DOHH2 (cell line): ENCODE measurements at regions not wholly inside any gene's neighbourhood (a gene's known extent, or its start where the extent isn't known, plus 50 kb on each side); places are given as distances from the start of the nearest gene placed in this dataset.

Source experiments
- H3F3A ChIP-seq: fragments of 200-600 bp; sonication (generic), shearing (Covaris generic); 2 replicates; pipeline ENCODE4 v1.6.0; 2016; ENCODE audit warnings: antibody characterized with exemption, mild to moderate bottlenecking; ENCODE audit not compliant: control insufficient read depth, insufficient read depth
- H3K27ac ChIP-seq: fragments of 200-600 bp; sonication (generic); 2 replicates; pipeline ENCODE4 v1.5.1; 2014; ENCODE audit warnings: low read depth, mild to moderate bottlenecking, low read length, moderate library complexity
- H3K27me3 ChIP-seq: fragments of 200-600 bp; sonication (generic); 2 replicates; pipeline ENCODE4 v1.6.1; 2014; ENCODE audit warnings: mild to moderate bottlenecking, low read length, mixed read lengths; ENCODE audit not compliant: control insufficient read depth
- H3K36me3 ChIP-seq: fragments of 200-600 bp; sonication (generic); 2 replicates; pipeline ENCODE4 v1.6.1; 2014; ENCODE audit warnings: mild to moderate bottlenecking, low read length, moderate library complexity, mixed read lengths; ENCODE audit not compliant: control insufficient read depth
- H3K4me1 ChIP-seq: fragments of 200-600 bp; sonication (generic); 2 replicates; pipeline ENCODE4 v1.6.1; 2014; ENCODE audit warnings: mild to moderate bottlenecking, low read length, mixed read lengths; ENCODE audit not compliant: control insufficient read depth
- H3K4me2 ChIP-seq: fragments of 200-600 bp; sonication (generic); 2 replicates; pipeline ENCODE4 v1.6.0; 2014; ENCODE audit warnings: mild to moderate bottlenecking, low read length, moderate library complexity
- H3K4me3 ChIP-seq: fragments of 200-600 bp; sonication (generic); 2 replicates; pipeline ENCODE4 v1.5.1; 2014; ENCODE audit warnings: mild to moderate bottlenecking, low read length, mixed read lengths
- H3K79me2 ChIP-seq: fragments of 200-600 bp; sonication (generic); 2 replicates; pipeline ENCODE4 v1.6.1; 2014; ENCODE audit warnings: mild to moderate bottlenecking, low read length, mixed read lengths; ENCODE audit not compliant: control insufficient read depth
- H3K9me2 ChIP-seq: fragments of 200-600 bp; sonication (generic); replicated peaks from 2 replicates; pipeline ENCODE4 v1.6.1; 2014; ENCODE audit warnings: mild to moderate bottlenecking, low read length, mixed read lengths; ENCODE audit not compliant: control insufficient read depth
- H3K9me3 ChIP-seq: fragments of 200-600 bp; sonication (generic); 2 replicates; pipeline ENCODE4 v1.6.1; 2014; ENCODE audit warnings: antibody characterized with exemption, low read length, mixed read lengths; ENCODE audit not compliant: control insufficient read depth, insufficient read depth
- H4K20me1 ChIP-seq: fragments of 200-600 bp; sonication (generic); 2 replicates; pipeline ENCODE4 v1.6.0; 2014; ENCODE audit warnings: low read depth, mild to moderate bottlenecking, antibody characterized with exemption, low read length, moderate library complexity; ENCODE audit not compliant: control insufficient read depth, insufficient read depth
- CTCF ChIP-seq: fragments of 200-600 bp; sonication (generic); IDR thresholded peaks from one replicate; pipeline ENCODE4 v1.5.1; 2014; ENCODE audit warnings: antibody characterized with exemption, mild to moderate bottlenecking, low read depth, low read length; ENCODE audit not compliant: poor library complexity, severe bottlenecking
- EZH2phosphoT487 ChIP-seq: fragments of 200-600 bp; sonication (generic); IDR thresholded peaks from 2 replicates; pipeline ENCODE4 v1.6.1; 2017; ENCODE audit warnings: borderline replicate concordance, mild to moderate bottlenecking, antibody characterized with exemption, low read length, moderate library complexity, mixed read lengths

- Histone ChIP-seq H4K20me1 (no peaks in the 10 kb centered on the region), H3K9me3 (no peaks in the 10 kb centered on the region; the same call in 1 of the 2 replicates), H3K4me2 (no peak overlapping the region), H3K36me3 (no peaks in the 10 kb centered on the region), H3K27ac (no peak overlapping the region), H3K79me2 (no peaks in the 10 kb centered on the region), H3K27me3 (no peaks in the 10 kb centered on the region), H3F3A (no peaks in the 10 kb centered on the region), H3K4me1 (no peaks in the 10 kb centered on the region), H3K9me2 (no peaks in the 10 kb centered on the region; the same call in 1 of the 2 replicates), H3K4me3 (no peak overlapping the region)
- TF ChIP-seq CTCF = no peak
- TF ChIP-seq EZH2phosphoT487 = no peak
Measured at GRCh38 chr4:38290366-38290765, 330.2 kb downstream of the PTTG2 start.

- H3K4me2 ChIP-seq = no peak overlapping the region
- no peaks in the 10 kb centered on the region for H3K36me3 ChIP-seq
- no peaks in the 10 kb centered on the region; the same call in 1 of the 2 replicates for H3K9me3 ChIP-seq
- no peak for TF ChIP-seq CTCF
- no peak for TF ChIP-seq EZH2phosphoT487
- no peaks in the 10 kb centered on the region for H3F3A ChIP-seq
- no peaks in the 10 kb centered on the region for H3K27me3 ChIP-seq
- no peaks in the 10 kb centered on the region for H3K4me1 ChIP-seq
- no peaks in the 10 kb centered on the region for H4K20me1 ChIP-seq
- H3K27ac ChIP-seq = no peak overlapping the region
- no peaks in the 10 kb centered on the region; the same call in 1 of the 2 replicates for H3K9me2 ChIP-seq
- no peaks in the 10 kb centered on the region for H3K79me2 ChIP-seq
- H3K4me3 ChIP-seq = no peak overlapping the region
Measured at GRCh38 chr4:38290914-38291313, 330.7 kb downstream of the PTTG2 start.

GRCh38 chr4:38292529-38292928 is 332.3 kb downstream of the PTTG2 start:
- no peak for TF ChIP-seq EZH2phosphoT487
- TF ChIP-seq CTCF = no peak
- no peak overlapping the region for H3K4me3 ChIP-seq
- H3K27ac ChIP-seq = no peak overlapping the region
- no peaks in the 10 kb centered on the region for H3K36me3 ChIP-seq
- no peaks in the 10 kb centered on the region for H3F3A ChIP-seq
- no peaks in the 10 kb centered on the region; the same call in 1 of the 2 replicates for H3K9me3 ChIP-seq
- H3K4me1 ChIP-seq = no peaks in the 10 kb centered on the region
- H3K79me2 ChIP-seq = no peaks in the 10 kb centered on the region
- no peaks in the 10 kb centered on the region for H3K27me3 ChIP-seq
- no peaks in the 10 kb centered on the region; the same call in 1 of the 2 replicates for H3K9me2 ChIP-seq
- no peak overlapping the region for H3K4me2 ChIP-seq
- H4K20me1 ChIP-seq = no peaks in the 10 kb centered on the region
